ENCODE measurements at regions not wholly inside any gene's neighbourhood (a gene's known extent, or its start where the extent isn't known, plus 50 kb on each side); places are given as distances from the start of the nearest gene placed in this dataset.

DNA sequence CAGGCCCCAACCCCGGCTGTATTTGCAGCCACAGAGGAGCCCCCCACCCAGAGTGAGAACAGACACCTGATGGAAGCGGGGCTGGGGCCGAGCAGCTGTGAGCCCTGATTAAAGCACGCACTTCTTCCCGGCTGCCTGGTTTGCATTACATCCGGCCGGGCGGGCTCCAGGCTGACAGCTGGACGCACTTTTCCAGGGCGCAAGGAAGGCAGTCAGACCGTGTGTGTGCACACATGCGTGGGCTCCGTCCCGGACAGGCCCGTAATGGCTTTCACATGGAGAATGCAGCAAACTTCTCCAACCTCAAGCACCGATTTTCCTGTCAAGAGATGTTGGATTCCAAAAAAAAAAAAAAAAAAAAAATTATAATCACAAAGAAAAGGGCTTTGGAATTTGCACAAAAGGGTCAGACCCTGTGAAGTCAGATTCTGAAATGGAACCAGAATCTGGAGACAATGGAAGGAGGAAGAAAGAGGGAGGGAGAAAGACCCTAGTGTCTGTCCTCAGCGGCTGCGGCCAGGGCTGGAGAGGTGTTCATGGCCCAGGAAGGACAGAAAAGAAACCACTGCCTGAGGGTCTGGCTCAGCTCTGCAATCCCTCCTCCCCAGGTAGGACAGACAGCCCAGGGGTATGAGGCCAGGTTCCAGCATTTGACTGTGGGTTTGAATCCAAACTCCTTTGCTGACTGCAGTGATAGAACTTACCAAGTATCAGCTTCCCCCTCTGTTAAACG, 365.5 kb downstream of the MN1 start:
- DNase-seq: no peak

- no peak for DNase-seq
These were observed 365.0 kb downstream of the MN1 start for GRCh38 chr22:27436591-27436990.

DNA sequence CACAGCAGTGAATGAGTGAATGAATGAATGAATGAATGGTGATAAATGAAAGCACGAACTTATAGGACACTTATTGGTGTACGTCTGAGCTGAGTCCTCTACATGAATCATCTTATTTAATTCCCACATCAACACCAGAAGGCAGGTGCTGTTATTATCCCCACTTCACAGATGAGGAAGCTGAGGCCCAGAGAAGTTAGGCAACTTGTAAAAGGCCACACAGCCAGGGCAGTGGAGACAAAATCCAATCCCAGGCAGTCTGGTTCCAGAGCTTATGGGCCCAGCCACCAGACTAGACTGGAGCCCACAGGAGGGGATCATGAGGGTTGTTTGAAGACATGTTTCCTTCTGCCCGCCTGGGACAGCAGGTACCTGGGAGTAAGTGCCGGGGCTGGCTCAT, 364.0 kb downstream of the MN1 start:
- no peak for DNase-seq

GRCh38 chr22:27438271-27438980, 363.1 kb downstream of the MN1 start:
- no peak for DNase-seq

- no peak for DNase-seq
These were observed 362.4 kb downstream of the MN1 start for GRCh38 chr22:27439131-27439530.

- DNase-seq: peak; percentile 52
These were observed 361.2 kb downstream of the MN1 start for GRCh38 chr22:27440304-27440865.

DNA sequence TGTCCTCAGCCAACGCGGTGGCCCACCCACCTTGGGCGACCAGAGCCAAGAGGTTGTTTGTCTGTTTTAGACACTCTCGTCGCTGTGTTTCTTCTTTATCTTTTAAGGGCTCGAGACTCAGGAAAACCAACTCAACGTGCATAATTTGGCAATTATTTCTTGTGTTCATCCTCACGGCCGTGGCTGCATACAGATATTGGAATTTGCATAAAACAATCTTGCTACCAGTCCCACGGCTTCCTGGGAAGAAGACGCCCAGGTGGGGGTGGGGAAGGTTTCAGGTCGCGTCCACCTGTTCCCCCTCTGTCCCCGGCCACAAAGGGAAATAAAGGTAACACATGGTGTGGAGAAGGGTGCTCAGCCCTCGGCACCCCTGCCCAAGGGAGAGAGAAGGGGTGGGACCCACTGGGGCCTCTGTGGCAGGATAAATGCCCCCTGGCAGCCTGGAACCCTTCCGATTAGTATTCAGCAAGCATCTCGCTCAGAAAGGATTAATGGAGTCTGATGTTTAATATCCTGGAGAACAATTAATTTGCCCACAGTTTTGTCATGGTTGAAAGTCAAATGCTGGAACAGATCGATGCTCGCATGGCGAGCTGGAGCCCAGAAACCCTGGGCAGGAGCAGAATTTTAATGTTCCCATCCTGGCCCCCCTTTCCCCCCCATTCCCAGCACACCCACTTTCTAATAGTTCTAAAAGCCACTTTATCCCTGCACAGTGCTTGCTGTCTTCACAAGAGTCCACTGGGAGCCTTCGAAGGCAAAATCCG, 359.7 kb downstream of the MN1 start:
- DNase-seq: no peak

GRCh38 chr22:27443306-27443705, 358.2 kb downstream of the MN1 start:
- DNase-seq: no peak

DNA sequence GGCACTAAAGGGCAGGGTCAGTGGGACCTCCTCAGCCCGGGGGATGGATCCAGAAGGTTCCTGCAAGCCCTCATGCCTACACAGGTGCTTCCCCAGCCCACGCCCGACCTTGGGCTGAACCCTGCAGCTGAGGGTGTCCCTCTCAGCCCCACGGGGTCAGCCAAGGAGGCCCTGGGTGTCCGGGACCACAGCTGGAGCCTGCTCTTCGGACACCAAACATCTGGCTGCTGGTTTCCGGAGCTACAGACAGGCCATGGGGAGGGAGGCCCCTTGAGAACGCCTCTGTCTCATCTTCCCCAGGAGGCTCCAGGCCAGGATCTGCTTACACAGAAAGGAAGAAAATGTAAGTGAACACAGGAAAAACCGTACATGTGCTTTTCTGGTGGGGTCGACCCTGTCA, 355.7 kb downstream of the MN1 start:
- no peak for DNase-seq

GRCh38 chr22:27447289-27447688, 354.3 kb downstream of the MN1 start:
- no peak for DNase-seq

GRCh38 chr22:27450448-27450847, 351.1 kb downstream of the MN1 start:
- DNase-seq: no peak

- no peak for DNase-seq
These were observed 349.3 kb downstream of the MN1 start for GRCh38 chr22:27452245-27452644.

- DNase-seq: no peak
These were observed 348.6 kb downstream of the MN1 start for GRCh38 chr22:27452922-27453321.

DNA sequence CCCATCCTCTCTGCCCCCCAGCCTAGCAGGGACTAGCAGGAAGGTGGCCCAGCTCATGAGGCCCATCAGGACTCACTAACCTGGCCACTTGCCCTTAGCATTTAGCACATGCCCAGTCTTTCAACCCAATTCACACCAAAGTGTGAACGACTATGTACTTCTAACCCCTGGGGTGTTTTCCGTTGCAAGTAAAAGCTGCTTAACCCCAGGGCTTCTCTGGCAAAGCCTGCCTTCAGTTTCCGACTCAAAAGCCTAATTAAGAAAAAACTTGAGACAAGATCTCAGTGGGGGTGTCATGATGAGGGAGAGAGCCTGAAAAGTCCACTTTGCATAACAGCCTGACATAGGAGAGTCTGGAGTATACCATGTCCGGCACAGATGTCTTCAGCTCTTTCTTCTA, 347.8 kb downstream of the MN1 start:
- DNase-seq: no peak

- DNase-seq: no peak
These were observed 346.6 kb downstream of the MN1 start for GRCh38 chr22:27454807-27455450.

- no peak for DNase-seq
These were observed 346.0 kb downstream of the MN1 start for GRCh38 chr22:27455526-27455925.

DNA sequence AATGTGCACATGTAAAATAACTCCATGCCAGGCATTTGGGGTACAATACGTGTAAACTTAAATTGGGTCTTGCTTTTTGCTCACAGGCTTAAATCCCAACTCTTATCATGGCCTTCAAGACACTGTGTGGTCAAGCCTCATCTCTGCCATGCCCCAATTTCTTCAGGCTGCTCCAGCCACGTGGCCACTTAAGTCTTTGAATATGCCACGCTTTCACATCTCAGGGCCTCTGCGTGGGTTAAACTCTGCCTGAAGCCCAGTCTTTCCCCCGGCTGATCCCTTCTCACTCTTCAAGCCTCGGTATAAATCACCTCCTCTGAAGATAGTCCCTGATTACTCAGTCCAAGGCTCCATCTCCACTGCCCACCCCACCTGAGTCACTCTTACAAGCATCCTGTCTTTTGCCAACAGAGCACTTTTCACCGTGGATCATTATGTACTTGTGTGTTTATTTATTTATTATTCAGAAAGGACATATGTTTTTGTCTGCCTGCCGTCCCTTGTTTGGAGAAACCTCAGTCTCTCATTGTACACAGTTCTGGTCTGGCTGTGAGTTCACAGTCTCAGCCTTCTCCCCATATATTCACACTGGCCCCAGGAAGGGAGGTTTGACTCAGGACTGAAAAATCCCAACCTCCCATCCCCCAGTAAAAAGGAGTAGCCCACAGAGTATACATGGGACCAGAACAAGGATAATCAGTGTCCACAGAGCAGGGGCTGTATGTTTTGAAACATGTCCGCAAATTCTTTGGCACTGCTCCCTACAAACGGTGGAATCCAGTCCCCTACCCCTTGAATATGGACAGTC, 344.7 kb downstream of the MN1 start:
- DNase-seq: no peak

GRCh38 chr22:27459999-27460398, 341.6 kb downstream of the MN1 start:
- no peak for DNase-seq

GRCh38 chr22:27460591-27461347, 340.8 kb downstream of the MN1 start:
- no peak for DNase-seq

GRCh38 chr22:27461470-27461869, 340.1 kb downstream of the MN1 start:
- no peak for DNase-seq

- no peak for DNase-seq
These were observed 339.4 kb downstream of the MN1 start for GRCh38 chr22:27462190-27462589.

Data from MV-4-11 (cell line).